CD4-positive, alpha-beta T cell (primary cell): ENCODE measurements at regions not wholly inside any gene's neighbourhood (a gene's known extent, or its start where the extent isn't known, plus 50 kb on each side); places are given as distances from the start of the nearest gene placed in this dataset.

Experiments used
- ATAC-seq: fragments of 200-7000 bp; cut with Tn5 transposase; one replicate; pipeline ENCODE4 v1.10.0; 2022; ENCODE audit warnings: mild to moderate bottlenecking; ENCODE audit not compliant: poor library complexity
- CTCF ChIA-PET: fragments of 350-600 bp; sonication (Branson Sonifier 250); formaldehyde crosslinking; loops from one replicate; lab custom pipeline; 2021; ENCODE audit warnings: antibody characterized with exemption, inconsistent platforms; lab: Charles Lee
- POLR2A ChIA-PET: fragments of 350-600 bp; sonication (Branson Sonifier 250); formaldehyde crosslinking; loops from one replicate; lab custom pipeline; 2021; ENCODE audit warnings: antibody characterized with exemption, inconsistent platforms; lab: Charles Lee
- DNase-seq, 14 experiments: peaks; one replicate each; pipeline ENCODE4 v3.0.0-alpha.2; 2013 to 2020; ENCODE audit warnings: mixed read lengths in 2 of 14
- H3K27ac ChIP-seq, 2 donors: one replicate each; pipeline versions ENCODE4 v1.5.1 to v1.7.0; 2013; ENCODE audit warnings: low read length in 2 of 2, low read depth in 1 of 2, mild to moderate bottlenecking in 1 of 2
- H3K27me3 ChIP-seq, 2 experiments: 1 replicate in 1 of 2; 2 replicates in 1 of 2; pipeline versions ENCODE4 v1.6.1 to v1.7.0; 2013; ENCODE audit warnings: low read length in 2 of 2, control low read depth in 1 of 2, mild to moderate bottlenecking in 1 of 2, moderate library complexity in 1 of 2; ENCODE audit not compliant: insufficient read depth in 2 of 2, control insufficient read depth in 1 of 2
- H3K36me3 ChIP-seq: one replicate; pipeline ENCODE4 v1.6.1; 2013; ENCODE audit warnings: low read length, control low read depth; ENCODE audit not compliant: insufficient read depth
- H3K4me1 ChIP-seq: one replicate; pipeline ENCODE4 v1.6.1; 2013; ENCODE audit warnings: low read length, control low read depth; ENCODE audit not compliant: insufficient read depth
- H3K4me3 ChIP-seq: one replicate; pipeline ENCODE4 v1.5.1; 2013; ENCODE audit warnings: mild to moderate bottlenecking, low read length, moderate library complexity
- H3K9me3 ChIP-seq, 2 experiments: 1 replicate in 1 of 2; 2 replicates in 1 of 2; pipeline versions ENCODE4 v1.6.1 to v1.7.0; 2013; ENCODE audit warnings: low read length in 2 of 2, mild to moderate bottlenecking in 2 of 2, control low read depth in 1 of 2, moderate library complexity in 1 of 2; ENCODE audit not compliant: control insufficient read depth in 1 of 2, insufficient read depth in 1 of 2
- H3K27ac Mint-ChIP-seq: one replicate; pipeline ENCODE4 v1.8.0; 2020; ENCODE audit warnings: mixed read lengths
- H3K27me3 Mint-ChIP-seq: one replicate; pipeline ENCODE4 v1.8.0; 2021; ENCODE audit warnings: mixed read lengths
- H3K36me3 Mint-ChIP-seq: one replicate; pipeline ENCODE4 v1.8.0; 2021; ENCODE audit warnings: low read depth, mixed read lengths
- H3K4me1 Mint-ChIP-seq: one replicate; pipeline ENCODE4 v1.8.0; 2021; ENCODE audit warnings: low read depth, mixed read lengths
- H3K4me3 Mint-ChIP-seq: one replicate; pipeline ENCODE4 v1.8.0; 2020; ENCODE audit warnings: mild to moderate bottlenecking, mixed read lengths
- H3K9me3 Mint-ChIP-seq: one replicate; pipeline ENCODE4 v1.8.0; 2020; ENCODE audit warnings: mixed read lengths
- CTCF ChIP-seq: fragments of 200-600 bp; IDR thresholded peaks from one replicate; pipeline ENCODE4 v1.8.0; 2022; ENCODE audit warnings: antibody characterized with exemption, mild to moderate bottlenecking
- intact Hi-C, 2 experiments: fragments of 100-400 bp; cut with DNase I in 1 of 2; cut with micrococcal nuclease in 1 of 2; formaldehyde crosslinking; loops; one replicate each; pipeline versions ENCODE4 v1.15.1 to v1.9.0; 2023 to 2025; cut with DNase I, micrococcal nuclease

- Histone ChIP-seq H3K4me1 (no peaks in the 10 kb centered on the region), H3K27me3 (no peaks in the 10 kb centered on the region), H3K4me3 (no peak overlapping the region), H3K9me3 (peaks cover 0 to 13% of the 10 kb centered on the region in 2 experiments), H3K36me3 (no peaks in the 10 kb centered on the region), H3K27ac (no peak overlapping the region)
- DNase-seq (no peak), ATAC-seq (no peak)
- intact Hi-C loops, result no loop called here
- ChIA-PET POLR2A (no interaction called here), CTCF (no interaction called here)
- Mint-ChIP-seq H3K4me1 (no peaks in the 10 kb centered on the region), H3K4me3 (no peak overlapping the region), H3K36me3 (no peaks in the 10 kb centered on the region), H3K27me3 (no peaks in the 10 kb centered on the region), H3K27ac (no peak overlapping the region), H3K9me3 (no peaks in the 10 kb centered on the region)
- no peak for TF ChIP-seq CTCF
Observed at GRCh38 chr5:3359642-3360041, 236.0 kb upstream of the IRX1 start.

- no peaks in the 10 kb centered on the region for H3K36me3 ChIP-seq
Observed at GRCh38 chr5:3357291-3357690, 238.3 kb upstream of the IRX1 start.

GRCh38 chr5:3356016-3356415 lies 239.6 kb upstream of the IRX1 start:
- TF ChIP-seq CTCF, result no peak

More at GRCh38 chr5:3357291-3357690, 238.3 kb upstream of the IRX1 start:
- intact Hi-C loops, result no loop called here
- no peak overlapping the region for H3K27ac ChIP-seq
- CTCF ChIA-PET, result no interaction called here
- peaks cover 0 to 15% of the 10 kb centered on the region in 2 experiments for H3K9me3 ChIP-seq
- Mint-ChIP-seq H3K4me1 (no peaks in the 10 kb centered on the region), H3K4me3 (no peak overlapping the region), H3K9me3 (no peaks in the 10 kb centered on the region), H3K36me3 (no peaks in the 10 kb centered on the region), H3K27me3 (no peaks in the 10 kb centered on the region), H3K27ac (no peak overlapping the region)
- TF ChIP-seq CTCF, result no peak
- POLR2A ChIA-PET, result no interaction called here
- DNase-seq, result no peak
- H3K4me3 ChIP-seq, result no peak overlapping the region
- H3K4me1 ChIP-seq, result no peaks in the 10 kb centered on the region
- H3K27me3 ChIP-seq, result no peaks in the 10 kb centered on the region
- no peak for ATAC-seq

More at GRCh38 chr5:3356016-3356415, 239.6 kb upstream of the IRX1 start:
- no peak for DNase-seq
- ATAC-seq, result no peak
- Mint-ChIP-seq H3K4me3 (no peak overlapping the region), H3K4me1 (no peaks in the 10 kb centered on the region), H3K27me3 (no peaks in the 10 kb centered on the region), H3K27ac (no peak overlapping the region), H3K36me3 (no peaks in the 10 kb centered on the region), H3K9me3 (no peaks in the 10 kb centered on the region)
- CTCF ChIA-PET, result no interaction called here
- POLR2A ChIA-PET, result no interaction called here
- no peaks in the 10 kb centered on the region for H3K36me3 ChIP-seq
- H3K4me1 ChIP-seq, result no peaks in the 10 kb centered on the region
- intact Hi-C loops, result no loop called here
- no peaks in the 10 kb centered on the region for H3K27me3 ChIP-seq
- no peak overlapping the region for H3K4me3 ChIP-seq
- no peak overlapping the region for H3K27ac ChIP-seq
- H3K9me3 ChIP-seq, result peaks cover 0 to 8% of the 10 kb centered on the region in 2 experiments
